ENCODE measurements at regions not wholly inside any gene's neighbourhood (a gene's known extent, or its start where the extent isn't known, plus 50 kb on each side); places are given as distances from the start of the nearest gene placed in this dataset.
"Not testable (repeated sequence)": the region's sequence is repeated elsewhere in the genome, so short reads cannot be mapped to it uniquely, and the experiment has no call there.

- not testable (repeated sequence) for TF ChIP-seq CTCF, EP300 (IDR thresholded peaks at IDR 0.05)
These were observed 78.0 kb upstream of the ADGRL1 start for GRCh38 chr19:14283813-14284520.

Measured in esophagus muscularis mucosa (tissue), 3 donors.